ENCODE measurements at regions not wholly inside any gene's neighbourhood (a gene's known extent, or its start where the extent isn't known, plus 50 kb on each side); places are given as distances from the start of the nearest gene placed in this dataset.

DNA sequence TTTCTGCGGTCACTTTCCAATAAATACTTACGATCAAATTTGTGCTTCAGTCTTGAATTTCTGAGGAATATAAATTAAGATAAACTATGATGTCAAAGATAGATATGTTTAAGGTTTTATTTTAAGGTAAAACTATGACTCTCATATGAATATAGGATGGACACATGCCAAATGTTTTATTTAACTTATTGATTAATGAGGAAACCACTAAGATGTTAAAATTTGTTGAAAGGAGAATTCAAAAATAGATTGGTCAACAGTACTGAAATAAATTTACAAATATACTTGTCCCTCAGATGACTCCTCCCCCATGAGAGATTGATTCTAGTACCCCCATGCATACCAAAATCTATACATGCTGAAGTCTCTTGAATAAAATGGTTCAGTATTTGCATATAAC, 319.7 kb upstream of the KCNH8 start:
- no peak for DNase-seq

DNA sequence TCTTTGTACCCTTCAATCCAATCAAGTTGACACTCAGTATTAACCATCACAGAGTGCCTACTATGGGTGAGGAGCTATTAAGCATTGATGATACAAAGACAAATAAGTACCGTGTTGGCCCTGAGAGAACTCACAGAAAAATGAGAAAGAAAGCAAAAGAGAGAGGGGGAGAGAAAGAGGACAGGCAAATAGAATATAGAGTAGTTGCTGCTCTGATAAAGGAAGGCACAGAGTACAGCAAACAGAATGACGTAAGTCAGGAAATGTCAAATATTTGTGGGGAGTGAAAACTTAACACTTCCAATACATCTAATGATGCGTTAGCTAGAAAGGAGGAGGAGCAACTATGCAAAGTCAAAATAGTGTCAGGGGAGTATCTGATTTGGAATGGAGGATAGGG, 320.6 kb upstream of the KCNH8 start:
- no peak for DNase-seq

DNA sequence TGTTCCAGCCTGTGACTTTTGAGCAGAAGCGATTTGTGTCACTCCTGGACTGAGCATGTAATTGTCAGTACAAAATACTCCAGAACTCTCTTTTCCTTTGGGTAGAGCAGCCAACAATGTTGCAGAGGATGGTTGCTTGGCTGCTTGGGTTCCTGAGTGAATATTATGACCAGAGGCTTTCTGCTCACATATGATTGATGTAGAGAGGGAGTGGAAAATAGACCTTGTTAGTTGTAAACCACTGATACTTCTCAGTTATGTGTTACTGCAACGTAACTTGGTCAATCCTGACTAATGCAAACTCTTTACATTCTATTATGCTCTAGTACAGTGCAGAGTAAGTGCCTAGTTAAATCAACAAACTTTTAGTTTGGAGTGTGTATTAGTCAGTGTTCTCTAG, 322.6 kb upstream of the KCNH8 start:
- no peak for DNase-seq

DNA sequence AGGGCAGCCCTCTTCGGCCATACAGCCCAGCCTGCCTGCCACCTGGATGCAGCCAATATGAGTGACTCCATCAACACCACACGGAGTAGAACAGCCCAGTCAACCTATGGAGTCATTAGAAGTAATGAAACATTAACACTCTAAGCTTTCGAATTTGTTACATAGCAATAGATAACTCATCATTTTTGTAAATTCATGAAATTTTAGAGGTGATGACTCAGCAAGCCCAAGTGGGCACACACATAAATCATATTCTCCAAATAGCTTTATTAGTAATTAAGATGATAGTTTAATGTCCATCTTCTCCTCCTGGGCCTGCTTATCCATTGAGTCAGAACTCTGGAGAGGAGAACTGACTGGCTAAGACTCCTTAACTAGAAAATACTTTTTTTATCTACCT, 335.0 kb upstream of the KCNH8 start:
- DNase-seq = no peak

DNA sequence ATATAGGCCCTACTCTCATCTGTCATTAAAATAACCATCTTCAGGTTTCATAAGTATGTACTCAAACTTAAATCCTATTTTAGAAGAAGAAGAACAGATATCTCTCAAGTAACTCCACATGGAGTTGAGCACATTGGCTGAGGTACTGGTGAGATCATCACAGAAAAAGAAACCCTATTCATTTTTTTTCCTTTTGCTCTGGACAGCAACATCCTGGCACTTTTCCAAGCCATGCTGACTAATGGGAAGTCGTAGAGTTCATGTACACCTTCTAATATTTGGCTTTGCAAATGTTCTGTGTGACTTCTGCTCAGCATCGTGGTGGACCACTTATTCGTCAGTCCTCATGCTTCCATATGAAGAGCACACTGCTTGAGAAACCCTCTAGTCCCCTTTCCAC, 336.0 kb upstream of the KCNH8 start:
- DNase-seq = peak; percentile 5

DNA sequence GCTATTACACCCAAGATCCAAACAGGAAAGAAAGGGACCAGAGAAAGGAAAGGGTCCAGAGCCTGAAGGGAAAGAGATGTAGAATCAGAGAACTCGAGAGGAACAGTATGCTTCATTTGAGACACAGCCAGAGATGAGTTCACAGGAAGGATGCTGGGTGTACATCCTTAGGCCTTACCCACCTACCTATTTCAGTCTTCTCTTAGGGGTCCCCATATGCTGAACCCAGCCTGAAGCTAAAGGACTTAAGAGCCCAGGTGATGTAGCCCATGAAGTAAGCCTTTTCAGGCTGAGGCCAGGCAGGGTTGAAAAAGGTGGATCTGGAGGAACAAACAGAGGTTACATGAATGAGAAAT, 338.0 kb upstream of the KCNH8 start:
- DNase-seq = no peak

DNA sequence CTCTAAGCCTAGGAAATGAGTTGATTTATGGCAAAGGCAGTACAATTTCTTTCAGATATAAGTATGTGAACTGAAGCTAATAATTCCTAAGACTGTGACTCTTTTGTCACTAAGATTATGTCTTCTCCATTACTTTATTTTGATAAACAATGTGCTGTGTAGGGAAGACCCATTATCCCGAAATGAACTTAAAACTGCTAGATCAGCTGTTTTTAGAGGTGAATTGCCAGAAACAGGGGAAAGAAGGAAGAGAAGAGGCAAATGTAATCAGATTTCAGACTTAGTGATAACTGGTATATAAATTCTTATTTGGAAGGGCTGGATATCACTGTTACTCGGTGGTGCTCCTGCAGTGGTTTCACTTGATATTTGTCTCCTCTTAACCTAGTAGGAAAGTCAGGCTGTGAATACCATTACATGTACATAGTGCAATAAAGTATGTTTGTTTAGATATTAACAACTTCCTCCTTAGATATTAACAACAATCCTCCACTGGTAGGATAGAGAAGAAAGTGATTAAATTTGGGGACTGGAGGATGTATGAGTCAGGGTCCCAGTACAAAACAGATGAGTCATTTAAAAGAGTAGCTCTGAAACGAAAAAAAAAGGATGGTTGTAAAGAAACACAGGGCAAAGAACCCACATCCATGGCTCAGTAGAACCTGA, 338.5 kb upstream of the KCNH8 start:
- no peak for DNase-seq

DNA sequence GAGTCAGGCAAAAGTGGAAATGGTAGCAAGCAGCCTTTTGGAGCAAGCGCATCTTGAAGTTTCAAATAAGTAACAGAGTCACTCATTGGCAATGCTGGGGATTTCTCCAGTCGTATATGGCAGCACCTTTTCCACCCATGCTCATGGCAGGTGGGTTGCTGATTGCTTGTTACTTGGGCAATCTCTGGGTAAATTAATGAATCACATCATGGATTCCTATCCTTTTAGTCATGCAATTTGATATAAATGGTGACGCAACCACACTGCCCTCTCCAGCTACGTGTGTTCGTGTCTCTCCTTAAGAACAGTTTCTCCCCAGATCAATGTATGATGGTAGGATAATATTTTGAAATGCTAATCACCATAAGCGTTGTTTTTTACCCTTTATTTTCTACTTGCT, 339.9 kb upstream of the KCNH8 start:
- DNase-seq = no peak

DNA sequence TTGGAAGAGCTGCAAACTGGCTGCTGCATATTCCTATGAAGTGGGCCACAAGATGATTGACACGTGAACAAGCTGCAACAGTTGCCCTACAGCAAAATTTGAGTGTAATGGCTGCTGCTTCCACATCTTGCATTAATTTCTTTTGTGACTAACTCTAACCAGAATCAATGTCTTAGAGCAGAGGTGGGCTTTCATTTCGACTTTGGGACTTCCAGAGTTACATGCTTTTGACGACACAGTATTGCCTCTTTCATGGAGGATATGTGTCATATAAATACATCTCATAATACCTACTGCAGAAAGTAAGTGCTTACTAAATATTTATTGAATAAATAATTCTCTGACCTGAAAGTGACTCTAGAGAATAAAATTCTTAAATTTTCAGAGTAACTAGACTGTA, 340.7 kb upstream of the KCNH8 start:
- no peak for DNase-seq

DNA sequence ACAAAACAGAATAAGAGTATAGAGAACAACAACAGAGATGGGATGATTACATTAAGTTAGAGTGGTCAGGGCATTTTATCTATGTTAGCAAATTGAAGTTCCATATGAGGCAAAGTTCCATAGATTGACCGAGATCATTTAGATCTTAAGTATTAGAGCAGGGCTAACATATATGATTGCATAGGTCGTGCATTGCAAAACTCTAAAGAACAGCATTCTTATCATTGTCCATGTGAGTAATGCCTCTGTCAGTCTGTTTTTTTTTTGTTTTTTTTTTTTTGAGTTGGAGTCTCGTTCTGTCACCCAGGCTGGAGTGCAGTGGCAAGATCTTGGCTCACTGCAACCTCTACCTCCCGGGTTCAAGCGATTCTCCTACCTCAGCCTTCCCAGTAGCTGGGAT, 341.7 kb upstream of the KCNH8 start:
- DNase-seq = no peak

DNA sequence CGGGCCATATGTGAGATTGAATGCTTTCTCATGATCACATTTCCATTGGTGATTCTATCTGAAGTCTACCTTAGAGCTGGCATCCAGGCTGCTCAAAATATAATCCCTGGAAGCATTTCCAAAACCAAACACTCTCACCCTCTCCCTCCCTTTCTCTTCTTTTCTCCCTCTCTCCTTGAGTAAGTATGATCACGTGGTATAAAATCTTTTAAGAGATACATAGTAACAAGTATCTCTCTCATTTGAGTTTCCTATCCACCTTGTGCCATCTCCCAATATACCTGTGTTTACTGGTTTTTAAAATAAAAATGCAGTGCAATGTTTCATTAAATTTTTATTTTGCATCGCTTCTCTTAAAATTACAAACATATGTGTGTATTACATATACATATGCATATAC, 350.9 kb upstream of the KCNH8 start:
- no peak for DNase-seq

DNA sequence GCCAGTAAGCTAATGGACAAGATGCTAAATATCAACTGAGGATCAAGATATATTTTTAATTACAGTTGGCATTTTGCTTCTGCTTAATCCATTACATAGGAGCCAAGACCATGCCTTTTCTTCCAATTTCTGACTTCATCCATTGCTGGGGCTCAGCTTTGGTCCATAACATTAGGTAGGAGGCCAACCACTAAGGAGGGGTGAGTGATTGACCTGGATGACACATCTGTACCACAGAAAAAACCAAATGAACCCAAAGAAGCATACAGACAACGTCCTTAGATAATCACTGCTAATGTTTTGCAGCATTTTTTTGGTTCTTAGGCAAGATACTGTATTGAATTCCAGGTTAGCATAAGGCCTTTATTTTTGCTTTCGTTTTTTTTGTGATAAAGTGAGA, 353.2 kb upstream of the KCNH8 start:
- DNase-seq = no peak

DNA sequence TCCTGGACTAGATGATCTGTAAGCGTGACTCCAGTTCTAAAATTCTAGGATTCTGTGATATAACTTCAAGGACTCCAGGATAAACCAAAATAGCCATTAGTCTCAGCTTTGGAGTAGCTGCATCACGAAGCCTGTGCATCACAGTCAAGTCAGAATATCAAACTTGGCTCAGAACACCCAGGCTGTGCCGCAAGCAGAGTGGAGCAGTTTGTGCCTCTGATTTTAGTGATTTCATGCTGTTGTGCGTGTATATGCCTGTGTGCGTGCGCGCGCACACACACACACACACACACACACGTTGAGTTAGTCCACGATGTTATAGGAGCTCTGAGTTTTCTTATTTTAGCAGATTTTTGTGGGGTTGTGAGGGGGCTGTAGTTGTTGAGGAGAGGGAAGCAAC, 356.6 kb upstream of the KCNH8 start:
- DNase-seq = no peak

DNA sequence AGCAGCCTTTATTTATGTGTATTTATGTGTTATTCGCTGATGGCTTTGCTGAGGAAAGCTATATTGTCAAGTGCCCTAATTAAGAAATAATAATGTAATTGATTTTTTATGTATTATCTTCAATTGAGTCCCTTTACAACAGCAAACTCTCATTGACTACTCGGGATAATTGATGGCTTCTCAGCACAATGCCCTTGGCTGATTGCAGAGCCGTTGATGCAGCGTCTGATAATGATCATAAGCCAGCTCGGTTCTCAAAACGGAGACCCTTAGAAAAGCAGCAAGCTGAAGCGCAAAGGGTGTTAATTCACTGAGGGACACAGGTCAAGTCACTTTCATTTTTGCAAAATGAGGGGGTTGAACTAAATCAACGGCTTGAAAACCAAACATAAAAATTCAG, 357.1 kb upstream of the KCNH8 start:
- DNase-seq = no peak

DNA sequence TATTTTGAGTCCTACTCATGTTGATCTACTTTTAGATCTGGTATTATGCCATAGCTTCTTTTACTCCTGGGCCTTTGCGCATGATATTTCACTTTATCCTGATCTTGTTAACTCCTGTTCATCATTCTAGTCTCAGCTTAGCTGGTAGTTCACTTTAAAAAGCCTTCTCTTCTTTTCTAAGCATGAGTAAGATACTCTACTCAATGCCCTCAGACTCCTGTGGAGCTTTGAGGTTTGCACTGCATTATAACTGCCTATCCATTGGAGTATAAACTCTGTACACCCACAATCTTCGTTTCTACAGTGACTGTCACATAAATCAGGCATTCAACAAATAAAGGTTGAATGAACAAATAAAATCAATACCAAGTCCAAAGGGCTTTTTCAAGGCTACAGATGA, 357.9 kb upstream of the KCNH8 start:
- DNase-seq = no peak

DNA sequence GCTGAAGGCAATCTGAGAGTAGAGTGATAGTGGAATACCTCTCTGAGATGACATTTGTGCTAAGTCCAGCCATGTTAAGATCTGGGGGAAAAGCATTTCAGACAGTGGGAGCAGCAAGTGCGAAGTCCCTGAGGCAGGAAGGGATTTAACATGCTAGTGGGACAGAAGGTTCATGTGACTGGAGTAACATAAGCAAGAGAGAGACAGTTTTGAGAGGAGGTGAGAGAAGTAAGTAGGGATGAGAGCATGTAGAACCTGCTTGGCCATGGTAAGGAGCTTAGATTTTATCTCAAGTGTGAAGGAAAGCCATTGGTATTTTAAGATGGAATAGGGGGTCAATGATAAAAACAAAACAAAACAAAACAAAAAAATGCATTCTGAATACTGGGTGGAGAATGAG, 358.6 kb upstream of the KCNH8 start:
- no peak for DNase-seq

DNA sequence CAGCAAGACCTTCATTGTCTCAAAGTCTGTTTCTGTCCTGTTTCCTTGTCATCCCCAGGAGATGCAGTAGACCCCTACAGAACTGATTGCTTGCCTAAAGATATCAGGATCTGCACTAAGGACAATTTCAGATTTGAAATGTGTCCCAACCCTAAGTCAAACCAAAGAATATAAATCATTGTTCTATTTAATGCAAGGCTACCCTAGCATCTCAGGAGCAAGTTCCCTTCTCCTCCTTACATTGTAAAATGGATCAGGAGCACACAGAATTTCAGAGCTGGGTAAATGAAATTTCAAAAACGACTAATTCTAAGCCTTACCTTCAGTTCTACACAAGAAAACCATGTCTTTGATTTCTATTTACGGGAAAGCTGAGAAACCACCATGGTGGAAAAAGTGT, 360.9 kb upstream of the KCNH8 start:
- no peak for DNase-seq

DNA sequence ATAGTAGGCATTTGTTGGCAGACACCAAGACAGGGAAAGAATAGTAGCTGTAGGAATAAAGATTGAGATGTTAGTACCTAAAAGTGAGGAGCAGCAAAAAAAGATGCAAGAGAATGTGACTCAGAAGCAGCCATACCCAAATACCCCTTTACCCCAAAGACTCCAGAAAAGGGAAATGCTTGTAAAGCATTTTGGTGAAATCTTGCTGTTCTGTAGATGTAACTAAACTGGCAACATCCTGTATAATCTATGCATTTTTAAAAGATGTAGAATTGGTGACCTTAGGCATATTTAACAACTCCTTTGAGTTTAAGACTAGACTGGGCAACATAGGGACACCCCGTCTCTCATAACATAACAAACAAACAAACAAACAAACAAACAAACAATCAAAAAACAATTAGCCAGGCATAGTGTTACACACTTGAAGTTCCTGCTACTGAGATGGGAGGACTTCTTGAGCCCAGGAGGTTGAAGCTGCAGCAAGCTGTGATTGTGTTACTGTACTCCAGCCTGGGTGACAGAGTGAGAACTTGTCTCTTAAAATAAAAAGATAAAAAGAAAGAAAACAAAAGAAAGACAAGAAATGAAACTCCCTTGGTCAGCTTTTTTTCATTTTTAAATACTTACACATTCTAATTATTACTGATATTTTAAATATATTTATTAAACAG, 361.5 kb upstream of the KCNH8 start:
- no peak for DNase-seq

DNA sequence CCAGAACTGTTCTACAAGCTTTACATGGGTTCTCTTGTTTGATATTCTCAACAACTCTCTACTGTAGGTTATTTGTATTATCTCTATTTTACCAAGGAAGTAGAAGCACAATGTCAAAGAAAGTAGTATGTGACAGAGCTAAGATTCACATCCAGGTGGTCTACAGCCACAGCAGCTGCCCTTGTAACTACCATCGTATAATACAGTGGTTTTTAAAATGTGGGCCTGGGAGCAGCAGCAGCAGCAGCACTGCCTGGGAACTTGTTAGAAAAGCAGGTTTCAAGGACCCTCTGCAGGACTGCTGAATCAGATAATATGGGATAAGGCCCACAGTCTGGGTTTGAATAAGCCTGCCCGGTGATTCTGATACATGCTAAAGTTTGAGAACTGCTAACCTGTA, 357.1 kb upstream of the SATB1 start:
- DNase-seq = no peak

DNA sequence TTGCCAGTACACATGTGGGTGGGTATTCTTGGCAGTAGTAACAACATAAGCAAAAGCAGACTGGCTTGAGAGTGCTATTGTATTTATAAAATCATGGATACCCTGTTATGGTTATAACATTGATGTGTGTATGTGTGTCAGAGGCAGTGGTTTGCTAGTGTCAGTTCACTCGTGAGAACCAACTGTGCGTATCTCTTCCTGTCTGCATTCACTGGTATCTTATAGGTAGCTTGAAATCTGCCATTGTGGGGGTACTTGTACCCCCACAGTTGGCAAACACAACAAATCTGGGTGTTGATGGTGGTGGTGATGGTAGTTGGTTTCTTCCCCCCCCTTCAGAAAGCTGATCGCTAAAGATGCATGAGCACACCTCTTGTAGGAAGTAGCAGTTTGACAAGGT, 355.8 kb upstream of the SATB1 start:
- DNase-seq = no peak

DNA sequence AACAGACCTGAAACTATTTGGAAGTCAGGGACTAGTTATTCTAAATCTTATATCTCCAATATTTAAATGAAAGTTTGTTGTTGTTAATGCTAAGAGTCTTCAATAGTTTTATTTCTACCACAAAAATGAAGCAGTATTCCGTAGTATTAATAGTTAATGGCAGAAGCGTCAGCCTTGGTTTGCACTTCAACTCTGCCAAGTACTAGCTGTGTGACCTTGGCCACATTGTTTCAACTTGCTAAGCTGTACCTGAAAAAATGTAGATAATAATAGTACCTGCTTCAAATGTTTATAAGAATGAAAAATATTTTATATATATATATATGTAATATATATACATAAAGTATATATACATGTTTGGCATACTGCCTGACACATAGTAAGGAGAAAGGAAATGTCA, 354.6 kb upstream of the SATB1 start:
- DNase-seq = no peak

DNA sequence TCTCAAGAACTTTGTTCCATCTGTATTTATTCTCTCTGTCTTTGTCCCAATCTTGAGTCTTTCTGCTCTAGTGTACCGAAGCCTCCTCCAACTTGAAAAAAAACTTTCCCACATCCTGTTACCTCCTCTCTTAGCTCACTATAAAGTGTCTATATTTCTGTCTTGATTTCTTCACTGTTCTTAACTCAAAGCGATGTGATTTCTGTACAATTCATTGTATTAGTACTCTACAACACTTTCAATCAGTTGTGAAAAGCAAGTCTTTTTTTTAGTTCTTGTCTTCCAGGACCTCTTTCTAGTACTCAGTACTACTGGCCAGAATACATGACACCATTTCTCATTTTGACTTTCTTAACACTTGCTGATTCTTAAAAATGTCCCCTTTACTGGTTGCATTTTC, 353.5 kb upstream of the SATB1 start:
- no peak for DNase-seq

DNA sequence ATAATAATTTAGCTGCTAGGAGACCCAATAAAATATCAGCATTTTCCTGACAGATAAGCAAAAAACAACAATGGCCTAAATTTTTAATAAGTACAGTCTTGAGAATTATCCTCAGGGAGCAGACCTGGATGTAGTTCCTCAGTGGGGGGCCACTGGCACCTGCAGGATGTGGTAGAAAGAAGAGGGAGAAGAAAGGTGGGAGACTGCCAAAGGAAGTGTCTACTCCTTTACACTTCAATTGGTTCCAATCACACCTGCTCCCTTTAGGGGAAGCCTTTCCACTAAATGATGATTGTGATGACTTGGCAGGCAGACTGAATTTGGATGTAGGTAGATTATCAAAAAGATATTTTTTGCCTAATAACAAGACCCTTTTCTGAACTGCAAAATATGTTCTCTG, 353.0 kb upstream of the SATB1 start:
- DNase-seq = no peak

DNA sequence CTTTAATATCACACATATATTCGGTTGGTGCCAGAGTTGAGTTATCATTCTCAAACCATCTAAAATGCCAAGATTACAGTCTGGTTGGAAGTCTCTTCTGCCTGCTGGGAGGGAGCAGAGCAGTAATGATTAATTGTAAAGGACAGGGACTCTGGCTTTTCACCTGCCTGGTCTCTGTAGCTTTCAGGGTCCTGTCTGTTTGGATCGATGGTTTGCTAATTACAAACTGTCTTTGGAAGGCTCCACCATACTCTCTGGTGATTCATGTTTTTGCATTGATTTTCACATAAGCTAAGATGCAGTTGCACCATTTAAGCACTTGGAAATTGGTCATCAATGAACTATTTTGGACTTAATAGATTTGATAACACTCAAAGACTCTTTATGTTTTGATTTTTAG, 350.4 kb upstream of the SATB1 start:
- DNase-seq = no peak
